ENCODE measurements at regions not wholly inside any gene's neighbourhood (a gene's known extent, or its start where the extent isn't known, plus 50 kb on each side); places are given as distances from the start of the nearest gene placed in this dataset.
"Not testable (repeated sequence)": the region's sequence is repeated elsewhere in the genome, so short reads cannot be mapped to it uniquely, and the experiment has no call there.

DNA sequence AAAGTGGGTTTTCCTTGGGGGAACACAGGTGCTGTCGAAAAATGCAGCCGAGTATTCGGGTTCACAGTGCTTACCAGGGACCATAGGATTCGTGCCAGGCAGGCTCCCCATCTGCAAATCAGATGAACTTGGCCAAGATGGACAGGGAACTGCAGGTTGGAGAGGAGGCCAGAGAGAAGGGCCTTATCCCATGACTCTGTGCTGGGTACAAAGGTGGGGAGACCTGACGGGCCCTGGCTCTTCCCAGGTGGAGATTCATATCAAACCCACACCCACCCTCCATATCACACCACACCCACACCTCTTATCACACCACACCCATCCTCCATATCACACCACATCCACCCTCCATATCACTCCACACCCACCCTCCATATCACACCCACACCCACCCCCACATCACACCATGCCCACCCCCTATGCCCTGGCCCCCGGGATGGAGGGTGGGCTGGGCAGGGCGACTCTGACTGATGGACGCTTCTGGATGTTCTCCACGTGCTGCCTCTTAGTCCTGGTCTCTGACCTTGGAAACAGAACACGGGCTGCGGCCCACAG is 319.7 kb downstream of the ADGRD1 start:
- DNase-seq, result no peak

DNA sequence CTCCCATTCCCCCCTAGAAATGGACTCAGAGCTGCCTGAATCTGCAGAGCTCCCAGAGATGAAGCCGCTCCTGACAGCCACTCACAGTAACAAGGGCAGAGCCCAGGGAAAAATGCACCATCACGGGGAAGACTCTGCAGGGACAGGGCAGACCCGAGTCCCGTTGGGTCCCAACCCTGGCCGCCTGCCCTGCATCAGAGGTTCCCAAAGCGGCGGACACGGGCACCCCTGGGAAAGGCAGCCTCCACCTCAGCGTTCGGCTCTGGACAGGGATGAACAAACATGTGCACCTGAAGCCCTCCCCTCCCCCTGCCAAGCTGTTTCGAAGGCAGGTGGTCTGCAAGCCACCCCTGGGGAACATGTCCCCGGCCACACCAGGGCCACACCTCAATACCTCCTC is 320.4 kb downstream of the ADGRD1 start:
- no peak for DNase-seq

GRCh38 chr12:131274906-131275305 is 321.2 kb downstream of the ADGRD1 start:
- DNase-seq, result no peak

GRCh38 chr12:131275824-131276223 is 322.1 kb downstream of the ADGRD1 start:
- DNase-seq, result no peak

DNA sequence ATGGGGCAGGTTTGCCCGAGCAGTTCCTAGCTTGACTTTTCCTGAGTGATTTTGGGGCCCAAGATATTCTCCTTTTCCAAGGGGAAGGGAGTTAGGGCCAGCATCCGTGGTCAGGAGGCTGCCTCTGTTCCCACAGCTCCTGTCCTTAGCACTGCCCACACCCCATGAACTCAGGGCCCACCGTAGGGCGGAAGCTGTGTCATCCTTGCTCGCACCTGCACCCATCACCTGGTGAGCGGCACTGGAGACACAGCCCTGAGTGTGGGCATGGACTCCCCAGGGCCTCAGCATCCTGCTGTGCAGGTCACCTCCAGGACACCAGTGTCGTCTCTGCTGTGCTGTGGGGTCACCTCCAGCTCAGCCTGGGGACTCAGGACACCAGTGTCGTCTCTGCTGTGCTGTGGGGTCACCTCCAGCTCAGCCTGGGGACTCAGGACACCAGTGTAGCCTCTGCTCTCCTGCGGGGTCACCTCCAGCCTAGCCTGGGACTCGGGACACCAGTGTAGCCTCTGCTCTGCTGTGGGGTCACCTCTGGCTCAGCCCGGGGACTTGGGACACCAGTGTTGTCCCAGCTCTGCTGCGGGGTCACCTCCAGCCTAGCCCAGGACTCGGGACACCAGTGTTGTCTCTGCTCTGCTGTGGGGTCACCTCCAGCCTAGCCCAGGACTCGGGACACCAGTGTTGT is 322.9 kb downstream of the ADGRD1 start:
- DNase-seq, result no peak

DNA sequence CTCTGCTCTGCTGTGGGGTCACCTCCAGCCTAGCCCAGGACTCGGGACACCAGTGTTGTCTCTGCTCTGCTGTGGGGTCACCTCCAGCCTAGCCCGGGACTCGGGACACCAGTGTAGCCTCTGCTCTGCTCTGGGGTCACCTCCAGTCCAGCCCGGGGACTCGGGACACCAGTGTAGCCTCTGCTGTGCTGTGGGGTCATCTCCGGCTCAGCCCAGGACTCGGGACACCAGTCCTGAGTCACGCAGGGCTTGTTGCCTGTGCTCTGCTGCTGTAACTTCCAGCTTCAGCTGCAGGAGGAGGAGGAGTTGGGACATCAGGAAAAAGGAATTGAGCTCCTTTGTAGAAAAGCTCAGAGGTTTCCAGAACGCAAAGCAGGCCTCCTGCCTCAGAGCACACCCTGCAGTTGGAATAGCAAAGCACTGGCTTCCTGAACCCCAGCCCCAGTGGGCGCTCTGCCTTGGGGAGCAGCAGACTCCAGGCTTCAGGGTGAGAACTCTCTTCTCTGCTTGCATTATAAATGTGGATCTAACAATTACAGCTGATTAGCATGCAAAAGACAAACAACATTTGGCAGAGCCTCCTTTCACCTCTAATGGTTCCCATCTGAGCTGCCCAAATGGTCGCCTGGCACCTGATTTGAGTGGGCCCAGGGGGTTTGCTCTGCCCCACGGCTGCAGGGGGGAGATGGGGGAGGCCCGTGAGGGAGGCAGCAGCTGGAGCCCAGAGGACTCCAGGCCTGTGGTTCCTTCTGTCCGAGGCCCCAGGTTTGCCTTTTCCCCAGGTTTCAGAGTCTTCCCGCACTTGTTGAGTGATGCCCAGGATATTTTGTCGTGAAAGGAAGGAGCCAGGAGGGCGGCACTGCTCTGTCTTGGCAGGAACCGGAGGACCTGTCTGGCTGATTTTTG is 323.7 kb downstream of the ADGRD1 start:
- peak in 4 of 56 donors; percentile 17 to 28 (median 26) for DNase-seq

GRCh38 chr12:131278451-131279115 is 324.9 kb downstream of the ADGRD1 start:
- DNase-seq, result not testable (repeated sequence)

- no peak for DNase-seq
Observed at GRCh38 chr12:131279281-131279921, 325.7 kb downstream of the ADGRD1 start.

- no peak for DNase-seq
Observed at GRCh38 chr12:131280426-131280825, 326.7 kb downstream of the ADGRD1 start.

GRCh38 chr12:131281016-131281415 is 327.3 kb downstream of the ADGRD1 start:
- no peak for DNase-seq

GRCh38 chr12:131282292-131283080 is 328.8 kb downstream of the ADGRD1 start:
- DNase-seq, result no peak

- no peak for DNase-seq
Observed at GRCh38 chr12:131283191-131283861, 329.6 kb downstream of the ADGRD1 start.

DNA sequence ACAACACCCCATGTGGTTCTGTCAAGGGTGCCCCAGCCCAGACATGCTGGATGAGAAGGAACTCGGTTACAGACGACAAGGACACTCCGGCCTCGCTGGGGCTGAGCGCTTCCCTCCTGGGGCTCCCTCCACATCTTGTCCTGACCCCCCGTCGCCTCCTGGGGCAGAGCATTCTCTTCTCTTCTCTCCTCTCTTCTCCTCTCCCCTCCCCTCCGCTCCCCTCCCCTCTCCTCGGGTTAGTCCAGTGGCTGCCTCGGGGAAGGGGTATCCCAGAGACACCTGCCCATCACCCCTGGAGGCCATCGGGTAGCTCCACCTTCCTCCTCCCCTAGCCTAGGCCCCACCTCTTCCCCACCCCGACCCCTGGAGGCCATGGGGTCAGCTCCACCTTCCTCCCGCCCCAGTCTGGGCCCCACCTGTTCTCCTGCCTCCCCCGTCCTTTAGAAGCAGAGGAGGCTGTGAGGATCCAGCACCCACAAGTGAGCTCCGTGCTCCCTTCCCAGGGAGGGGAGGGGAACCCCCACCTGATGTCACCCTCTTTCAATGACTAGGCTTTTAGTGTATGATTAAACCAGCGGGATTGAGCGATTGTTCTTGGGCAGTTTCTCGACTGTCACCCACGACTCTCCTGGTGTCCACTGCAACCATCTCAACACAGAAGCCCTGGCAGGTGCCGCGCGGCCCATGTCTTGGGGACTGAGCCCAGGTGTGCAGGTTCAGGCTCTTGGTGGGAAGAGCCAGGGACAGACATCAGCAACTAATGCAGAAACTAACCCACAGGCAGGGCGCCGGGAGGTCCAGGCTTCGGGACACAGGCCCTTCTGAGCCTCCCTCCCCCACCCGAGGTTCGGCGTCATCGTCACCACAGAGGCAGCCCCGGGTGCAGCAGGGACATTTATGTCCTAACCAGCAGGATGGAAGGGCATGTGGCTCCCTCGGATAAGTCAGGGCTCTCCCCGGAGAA is 330.4 kb downstream of the ADGRD1 start:
- not testable (repeated sequence) for DNase-seq

GRCh38 chr12:131284954-131285904 is 331.5 kb downstream of the ADGRD1 start:
- DNase-seq, result not testable (repeated sequence)

- DNase-seq, result not testable (repeated sequence)
Observed at GRCh38 chr12:131285905-131286295, 332.2 kb downstream of the ADGRD1 start.

- DNase-seq, result not testable (repeated sequence)
Observed at GRCh38 chr12:131286301-131286700, 332.6 kb downstream of the ADGRD1 start.
